HG03175 (cell line): ENCODE measurements at regions not wholly inside any gene's neighbourhood (a gene's known extent, or its start where the extent isn't known, plus 50 kb on each side); places are given as distances from the start of the nearest gene placed in this dataset.

Experiments
- ATAC-seq: cut with Tn5 transposase; IDR thresholded peaks from one replicate; pipeline ENCODE4 v1.9.1; 2021; ENCODE audit warnings: mild to moderate bottlenecking, moderate library complexity; ENCODE audit not compliant: unreplicated experiment

DNA sequence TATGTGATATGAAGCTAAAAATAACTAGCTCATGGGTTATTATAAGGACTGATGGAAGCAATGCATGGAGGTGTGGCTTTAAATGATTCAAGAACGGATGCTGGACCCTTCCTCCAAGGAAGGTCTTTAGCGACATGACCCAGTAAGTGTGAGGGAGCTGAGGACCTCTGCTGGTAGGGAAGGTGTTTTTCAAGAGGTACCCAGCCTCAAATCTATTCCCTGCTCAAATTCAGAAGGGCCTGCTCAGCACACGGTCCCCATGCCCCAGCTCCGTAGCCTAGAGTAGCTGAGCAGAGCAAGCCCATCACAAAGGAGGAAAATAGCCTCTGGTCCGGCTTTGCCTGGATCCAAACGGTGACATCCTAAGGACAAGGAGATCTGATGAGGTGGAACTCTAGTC is 266.2 kb upstream of the IGF1R start:
- no peak for ATAC-seq

DNA sequence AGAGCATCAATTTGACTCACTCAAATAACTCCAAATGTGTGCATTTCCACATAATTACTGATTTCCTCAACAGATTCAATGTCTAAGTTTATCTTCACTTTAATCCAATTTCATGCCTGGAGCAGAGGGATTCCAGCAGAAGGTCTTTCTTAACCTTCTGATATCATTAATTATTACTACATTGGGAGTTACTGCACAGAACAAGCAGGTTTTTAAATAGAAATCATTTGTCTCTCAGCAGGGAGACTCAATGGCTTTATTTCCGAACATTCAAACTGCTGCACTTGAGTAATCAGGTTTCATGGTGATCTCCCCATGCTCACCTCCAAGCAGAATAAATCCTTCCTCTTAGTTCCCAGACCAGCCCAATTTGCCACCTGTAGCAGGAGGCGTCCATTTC is 264.8 kb upstream of the IGF1R start:
- no peak for ATAC-seq

DNA sequence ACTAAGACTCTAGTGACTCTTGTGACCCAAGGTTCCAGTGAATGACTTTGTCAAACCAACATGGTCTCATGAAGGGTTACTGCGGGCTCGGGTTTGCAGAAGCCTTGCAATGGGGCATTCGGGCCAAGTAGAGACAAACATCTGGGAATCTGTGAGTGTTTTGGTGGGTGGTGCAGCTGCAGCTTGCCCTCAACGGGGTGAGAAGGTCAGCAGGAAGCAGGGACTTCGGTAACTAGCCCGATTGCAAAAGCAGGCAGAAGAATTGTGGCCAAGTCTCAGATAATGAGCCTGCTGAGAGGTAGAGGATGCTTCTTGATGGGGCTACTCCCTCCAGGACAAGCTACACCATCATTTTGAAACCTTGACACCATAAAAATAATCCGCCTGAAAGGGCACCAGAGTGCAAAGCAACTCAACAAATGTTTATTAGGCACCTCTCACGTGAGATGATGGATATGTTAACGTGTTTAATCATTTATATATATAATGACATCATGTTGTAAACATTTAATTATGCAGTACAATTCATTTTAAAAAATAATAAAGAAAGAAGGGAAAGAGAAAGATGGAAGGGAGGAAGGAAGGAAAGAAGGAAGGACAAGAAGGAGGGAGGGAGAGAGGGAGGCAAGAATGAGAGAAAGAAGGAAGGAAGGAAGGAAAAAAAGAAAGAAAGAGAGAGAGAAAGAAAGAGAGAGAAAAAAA is 263.9 kb upstream of the IGF1R start:
- ATAC-seq = no peak

DNA sequence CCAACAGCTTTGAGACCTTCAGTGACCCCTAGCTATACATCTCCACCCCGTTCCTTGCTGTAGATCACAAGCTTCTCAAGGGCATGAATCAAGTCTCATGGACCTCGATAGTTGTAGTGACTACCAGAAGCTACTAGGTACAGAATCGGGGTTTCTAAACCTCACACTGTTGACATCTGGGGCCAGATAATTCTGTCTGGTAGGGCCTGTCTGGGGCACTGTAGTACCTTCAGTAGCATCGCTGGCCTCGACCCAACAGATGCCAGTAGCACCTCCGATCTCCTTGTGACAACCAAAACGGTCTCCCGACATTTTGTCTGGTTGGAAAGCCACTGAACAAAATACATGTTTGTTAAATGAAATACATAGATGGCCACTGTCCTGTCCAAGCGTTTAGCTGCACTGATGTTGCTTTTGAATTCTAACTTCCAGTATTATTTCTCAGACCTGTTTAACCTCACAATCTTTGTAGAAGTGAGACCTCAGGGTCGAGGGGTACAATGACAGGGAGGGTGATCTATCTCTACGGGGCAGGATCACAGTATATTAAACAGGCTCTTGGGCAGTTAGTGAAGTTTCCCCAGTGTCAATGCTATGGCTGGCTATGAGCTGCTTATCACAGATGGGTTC is 262.5 kb upstream of the IGF1R start:
- no peak for ATAC-seq

DNA sequence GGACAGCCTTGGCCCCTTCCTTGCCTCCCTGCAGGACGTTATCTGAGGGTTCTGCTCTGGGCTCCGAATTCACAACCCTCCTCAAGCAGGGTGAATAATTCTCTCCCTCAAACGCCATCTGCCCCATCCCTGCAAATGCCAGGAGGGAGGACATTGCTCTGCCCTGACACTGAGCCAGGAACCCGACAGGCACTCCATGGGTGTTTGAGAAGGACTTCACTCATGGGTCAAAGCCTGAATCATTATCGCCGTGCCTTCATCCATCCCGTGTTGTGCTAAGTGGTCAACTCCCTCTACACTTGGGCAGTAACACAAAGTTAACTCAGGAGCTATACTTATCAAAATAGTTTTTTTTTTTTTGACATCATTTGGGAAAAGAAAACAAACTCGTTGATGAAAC is 261.8 kb upstream of the IGF1R start:
- no peak for ATAC-seq

DNA sequence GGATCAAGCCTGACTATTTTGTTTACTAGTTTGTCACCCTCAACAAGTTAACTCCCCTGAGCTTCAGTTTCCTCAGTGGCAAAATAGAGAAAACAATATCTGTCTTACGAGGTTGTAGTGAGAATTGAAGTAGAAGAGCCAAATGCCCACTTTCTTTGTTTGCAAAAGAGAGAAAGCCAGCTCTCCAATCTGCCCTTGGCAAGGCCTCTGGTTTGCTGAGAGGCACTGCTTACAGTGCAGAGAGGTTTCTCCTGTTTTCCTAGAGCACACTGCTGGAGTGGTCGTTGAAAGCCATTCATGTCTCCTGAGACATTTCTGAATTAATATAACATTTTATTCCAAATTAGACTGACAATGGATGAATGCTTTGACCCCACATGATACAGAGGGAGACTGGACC is 260.5 kb upstream of the IGF1R start:
- no peak for ATAC-seq

DNA sequence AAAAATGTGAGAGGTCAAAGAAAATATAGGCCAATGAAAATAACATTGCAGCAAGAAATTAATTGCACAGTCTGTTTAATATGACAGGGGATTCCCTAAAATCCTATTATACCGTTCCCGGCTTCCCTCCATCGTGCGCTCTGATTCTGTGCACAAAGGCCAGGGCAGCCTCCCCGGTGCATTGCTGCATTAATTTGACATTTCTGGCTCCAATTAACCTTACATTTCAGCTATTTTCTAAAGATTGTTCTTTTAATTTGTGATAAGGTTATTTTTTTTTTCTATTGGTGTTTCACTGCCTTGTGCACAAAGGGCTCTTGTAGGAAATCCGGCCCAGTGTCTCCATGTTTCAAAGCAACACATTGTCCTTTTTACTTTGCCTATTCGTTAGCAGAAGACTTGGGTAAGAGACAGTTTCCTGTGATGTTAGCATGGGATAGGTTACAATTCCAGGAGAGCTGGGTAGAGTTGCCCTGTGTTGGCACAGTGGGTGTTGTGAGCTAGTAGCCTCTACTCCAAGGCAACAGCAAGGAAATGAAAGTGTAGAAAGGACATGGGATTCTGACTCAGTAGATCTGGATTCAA is 257.3 kb upstream of the IGF1R start:
- ATAC-seq = no peak

DNA sequence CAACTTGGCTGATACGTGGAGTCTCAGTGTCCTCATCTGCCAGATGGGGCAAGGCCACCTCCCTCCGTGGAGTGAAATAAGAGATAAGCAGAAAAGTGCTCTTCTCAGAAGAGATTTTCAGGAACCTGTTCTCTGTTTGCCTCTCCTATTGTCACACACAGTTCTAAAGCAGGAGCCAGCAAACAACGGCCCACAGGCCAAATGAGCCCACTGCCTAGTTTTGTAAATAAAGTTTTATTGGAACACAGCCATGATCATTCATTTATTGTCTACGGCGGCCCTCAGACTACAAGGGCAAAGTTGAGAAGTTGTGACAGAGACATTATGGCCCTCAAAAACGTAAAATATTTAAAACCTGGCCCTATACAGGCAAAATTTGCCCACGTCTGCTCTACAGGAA is 256.8 kb upstream of the IGF1R start:
- ATAC-seq = no peak

DNA sequence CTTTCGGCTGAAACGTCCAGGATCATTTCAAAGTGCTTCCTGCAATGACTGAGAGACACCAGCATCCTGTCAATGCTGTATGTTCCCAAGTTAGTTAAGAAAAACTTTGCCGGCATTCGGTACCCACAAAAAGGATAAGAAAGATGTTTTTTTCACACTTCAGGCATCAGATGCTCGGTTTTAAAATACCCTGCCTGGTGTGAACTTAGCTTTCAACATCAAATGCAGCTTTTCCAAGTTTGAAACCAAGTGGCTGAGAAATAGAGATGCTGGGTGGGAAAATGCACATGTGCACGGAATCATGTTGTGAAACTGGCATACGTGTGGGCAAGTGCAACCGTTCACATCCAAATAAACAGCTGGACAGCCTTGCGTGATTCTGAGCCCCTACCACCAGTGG is 254.9 kb upstream of the IGF1R start:
- no peak for ATAC-seq

DNA sequence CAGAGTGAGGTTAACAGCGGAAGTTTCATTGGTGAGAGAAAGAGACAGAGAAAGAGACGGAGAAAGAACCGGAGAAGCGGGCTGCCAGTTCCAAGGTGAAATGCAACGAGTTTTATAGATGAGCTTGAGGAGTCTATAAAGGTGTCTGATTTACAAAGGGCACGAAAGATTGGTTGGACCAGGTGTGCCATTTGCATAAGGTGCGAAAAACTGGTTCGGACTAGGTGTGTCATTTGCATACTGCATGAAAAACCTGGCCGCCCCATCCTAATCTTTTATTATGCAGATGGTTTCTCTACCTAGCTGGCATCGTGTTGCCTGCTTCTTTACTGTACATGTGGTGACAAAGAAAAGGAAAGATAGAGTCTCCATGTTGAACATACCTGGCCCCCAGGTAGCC is 253.8 kb upstream of the IGF1R start:
- ATAC-seq = no peak

DNA sequence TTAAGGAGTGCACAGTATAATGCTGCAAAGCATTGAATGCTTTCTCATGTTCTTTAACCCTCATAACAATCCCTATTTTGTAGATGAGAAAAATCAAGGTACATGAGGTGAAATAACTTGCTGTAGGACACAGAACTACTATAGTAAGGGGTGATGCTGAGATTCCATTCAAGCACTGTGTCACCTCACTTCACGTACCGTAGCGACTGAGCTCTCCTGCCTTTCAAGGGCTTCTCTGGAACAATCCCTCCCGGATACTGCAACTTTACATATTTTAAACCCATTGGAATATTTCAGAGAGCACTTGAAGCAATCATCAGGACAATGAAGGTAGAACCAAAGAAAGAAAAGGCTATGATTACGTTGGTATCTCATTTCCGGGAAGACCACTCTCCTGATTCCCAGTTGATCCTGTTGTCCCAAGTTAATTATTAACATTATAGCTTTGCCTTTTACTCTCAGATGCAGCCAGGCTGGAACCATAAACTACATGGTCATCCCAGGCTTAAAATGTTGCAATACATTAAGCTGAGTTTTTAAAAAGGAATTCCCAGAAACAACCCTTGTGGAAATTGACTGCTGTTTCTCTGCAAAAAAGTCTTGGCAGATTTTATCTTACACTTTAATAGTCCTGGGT is 252.2 kb upstream of the IGF1R start:
- ATAC-seq = no peak

DNA sequence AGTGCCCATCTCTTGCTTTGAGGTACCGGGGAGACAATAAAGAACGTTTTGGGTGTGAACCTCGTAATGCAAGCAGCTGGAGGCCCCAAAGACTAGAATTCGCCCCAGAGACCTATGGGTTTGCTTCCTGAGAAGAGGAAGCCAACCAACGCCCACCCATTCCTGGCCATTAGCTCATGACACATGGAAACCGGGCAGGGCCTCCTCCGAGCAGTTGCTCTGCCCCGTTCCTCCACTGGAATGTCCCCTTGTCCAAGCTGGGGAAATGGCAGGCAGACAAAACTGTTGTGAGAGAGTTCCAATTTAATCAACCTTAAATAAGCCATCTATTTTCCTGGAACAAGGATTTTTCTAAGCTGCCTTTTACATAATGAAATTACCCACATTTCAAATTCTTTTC is 250.9 kb upstream of the IGF1R start:
- ATAC-seq = no peak

DNA sequence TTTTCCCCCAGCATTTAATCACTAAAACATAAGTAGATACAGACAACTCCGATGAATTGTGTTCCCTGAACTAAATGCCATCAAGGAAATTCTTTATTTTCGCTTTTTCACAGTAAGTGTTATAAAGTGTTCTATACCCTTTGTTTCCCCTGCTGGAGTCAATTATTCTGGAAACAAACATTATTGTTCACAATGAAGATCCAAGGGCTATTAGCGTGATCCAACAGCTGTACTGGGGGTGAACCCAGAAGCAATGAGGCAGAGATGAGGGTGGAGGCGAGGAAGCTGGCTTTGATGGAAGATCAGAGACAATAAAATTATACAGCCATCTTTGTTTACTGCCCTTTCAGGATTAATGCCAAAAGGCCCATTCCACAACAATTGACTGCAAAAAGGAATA is 250.3 kb upstream of the IGF1R start:
- ATAC-seq = no peak

DNA sequence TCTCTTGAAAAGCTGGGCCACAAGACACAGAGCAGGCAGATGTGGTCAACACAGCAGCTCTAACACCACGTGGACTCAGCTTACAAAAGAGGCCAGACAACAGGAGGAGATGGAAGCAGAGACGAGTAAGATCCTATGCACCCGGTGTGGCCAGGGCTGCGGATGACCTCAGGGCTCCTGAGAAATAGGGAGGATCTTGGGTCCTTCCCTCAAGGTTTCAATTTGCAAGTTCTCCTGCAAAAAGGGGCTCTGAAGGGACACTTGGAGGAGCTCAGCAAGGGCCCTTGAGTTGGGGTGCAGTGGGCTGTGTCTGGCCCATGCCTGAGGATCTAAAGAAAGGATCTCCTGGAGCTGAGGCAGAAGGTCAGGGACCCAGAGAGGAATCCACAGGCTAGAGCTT is 249.5 kb upstream of the IGF1R start:
- ATAC-seq = no peak

DNA sequence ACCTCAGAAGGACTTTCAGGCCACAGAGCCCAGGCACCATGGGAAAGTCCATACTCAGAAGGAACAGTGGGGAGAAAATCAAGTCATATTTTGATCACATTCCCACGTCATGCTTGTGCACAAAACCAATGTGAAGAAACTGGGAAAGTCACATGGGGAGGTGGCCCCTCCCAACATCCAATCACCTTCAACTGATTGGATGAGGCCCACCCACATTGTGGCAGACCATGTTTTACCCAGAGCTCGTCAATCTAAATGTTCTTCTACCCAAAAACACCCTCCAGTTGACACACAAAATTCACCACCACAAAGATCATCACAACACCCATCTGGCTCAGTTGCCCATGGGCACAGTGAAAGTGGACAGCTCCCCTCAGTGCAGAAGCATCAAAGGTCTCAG is 248.2 kb upstream of the IGF1R start:
- ATAC-seq = no peak

DNA sequence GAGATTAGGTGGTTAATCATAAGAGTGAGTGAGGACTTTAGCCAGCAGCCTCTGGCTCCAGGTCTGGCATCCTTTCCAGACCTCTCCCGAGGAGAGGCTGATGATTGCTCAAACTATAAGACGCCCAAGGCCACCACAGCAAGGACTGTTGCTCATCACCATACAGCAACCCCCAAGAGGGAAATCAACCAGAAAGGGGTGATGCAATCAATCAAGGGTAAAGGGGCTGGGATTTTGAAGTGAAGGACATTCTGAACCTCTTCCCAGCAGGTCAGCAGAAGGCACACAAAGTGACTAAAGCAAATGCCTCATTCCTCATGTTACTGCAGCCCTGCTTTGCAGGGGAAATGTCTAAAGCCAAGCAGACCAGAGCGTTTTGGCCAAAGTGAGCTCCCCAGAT is 247.3 kb upstream of the IGF1R start:
- no peak for ATAC-seq

DNA sequence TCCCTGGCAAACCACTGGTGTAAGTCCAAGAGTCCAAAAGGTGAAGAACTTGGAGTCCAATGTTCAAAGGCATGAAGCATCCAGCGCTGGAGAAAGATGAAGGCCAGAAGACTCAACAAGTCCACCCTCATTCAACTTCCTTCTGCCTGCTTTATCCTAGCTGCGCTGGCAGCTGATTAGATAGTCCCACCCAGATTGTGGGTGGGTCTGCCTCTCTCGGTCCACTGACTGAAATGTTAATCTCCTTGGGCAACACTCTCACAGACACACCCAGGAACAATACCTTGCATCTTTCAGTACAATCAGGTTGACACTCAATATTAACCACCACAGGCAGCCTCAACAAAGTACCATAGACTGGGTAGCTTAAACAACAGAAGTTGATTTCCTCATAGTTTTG is 245.9 kb upstream of the IGF1R start:
- no peak for ATAC-seq

DNA sequence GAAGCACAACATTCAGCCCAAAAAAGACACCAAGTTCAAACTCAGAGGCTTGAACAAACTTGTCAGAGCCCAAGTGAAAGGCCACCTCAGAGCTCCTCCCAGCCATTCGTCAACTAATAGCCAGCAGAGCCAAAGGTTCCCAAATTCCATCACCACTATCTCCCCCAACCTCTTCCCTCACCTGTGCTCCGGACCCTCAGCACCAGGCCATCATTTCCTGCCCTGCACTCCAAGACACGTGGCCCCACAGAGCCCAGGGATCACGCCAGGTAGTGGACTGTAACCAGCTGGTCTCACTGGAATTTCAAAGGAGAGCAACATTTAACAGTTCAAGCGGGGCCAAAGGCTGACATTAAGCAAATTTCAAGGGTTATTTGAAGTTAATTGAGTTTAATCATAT is 245.2 kb upstream of the IGF1R start:
- no peak for ATAC-seq

DNA sequence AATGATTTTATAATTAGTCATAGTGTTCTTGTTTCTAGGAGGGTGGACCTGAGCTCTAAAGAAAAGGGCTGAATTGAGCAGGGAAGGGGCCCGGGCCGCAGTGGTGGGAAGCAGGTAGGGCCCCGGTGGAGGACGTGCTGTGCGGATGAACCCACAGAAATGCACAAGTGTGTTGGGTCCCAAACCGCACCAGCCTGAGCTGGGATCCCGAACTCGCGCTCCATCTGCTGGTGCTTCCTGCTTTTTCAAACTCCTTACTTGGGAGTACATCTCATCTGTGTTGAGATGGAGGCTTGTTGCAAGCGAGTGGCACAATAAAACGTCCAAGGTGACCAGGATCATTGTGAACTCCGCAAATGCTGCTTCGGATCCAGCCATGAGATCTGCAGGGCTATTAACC is 244.8 kb upstream of the IGF1R start:
- ATAC-seq = no peak

DNA sequence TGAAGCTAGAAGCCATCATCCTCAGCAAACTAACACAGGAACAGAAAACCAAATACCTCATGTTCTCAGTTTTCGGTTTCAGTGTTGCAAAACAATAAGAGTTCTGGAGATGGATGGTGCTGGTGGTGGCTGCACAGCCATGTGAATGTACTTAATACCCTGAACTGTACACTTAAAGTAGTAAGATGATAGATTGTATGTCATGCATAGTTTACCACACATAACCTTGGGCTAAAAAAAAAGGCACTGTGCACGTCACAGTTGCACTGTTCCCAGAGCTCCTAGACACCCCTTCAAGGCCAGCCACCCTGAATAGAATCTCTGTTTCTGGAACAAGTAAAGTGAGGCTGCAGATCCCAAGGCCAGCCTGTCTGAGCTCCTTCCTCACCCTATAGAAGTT is 243.3 kb upstream of the IGF1R start:
- ATAC-seq = no peak

DNA sequence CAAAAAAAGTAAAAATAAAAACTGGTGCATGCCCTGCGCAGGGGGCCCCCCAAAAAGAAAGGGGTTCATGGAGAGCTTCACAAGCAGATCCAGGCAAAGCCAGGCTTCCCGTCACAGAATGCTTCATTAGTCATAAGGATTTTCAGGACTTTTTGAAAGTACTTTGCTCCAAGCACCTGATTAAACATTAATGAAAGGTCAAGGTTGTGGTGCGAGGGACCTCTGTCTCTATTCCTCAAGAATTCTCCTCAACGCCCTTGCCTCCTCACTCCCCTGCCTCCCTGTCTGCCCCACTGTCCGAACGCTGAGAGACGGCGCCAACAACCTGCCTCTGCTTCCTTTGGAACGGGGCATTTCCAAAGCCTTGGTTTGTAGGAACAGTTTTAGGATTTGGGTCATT is 240.1 kb upstream of the IGF1R start:
- no peak for ATAC-seq

DNA sequence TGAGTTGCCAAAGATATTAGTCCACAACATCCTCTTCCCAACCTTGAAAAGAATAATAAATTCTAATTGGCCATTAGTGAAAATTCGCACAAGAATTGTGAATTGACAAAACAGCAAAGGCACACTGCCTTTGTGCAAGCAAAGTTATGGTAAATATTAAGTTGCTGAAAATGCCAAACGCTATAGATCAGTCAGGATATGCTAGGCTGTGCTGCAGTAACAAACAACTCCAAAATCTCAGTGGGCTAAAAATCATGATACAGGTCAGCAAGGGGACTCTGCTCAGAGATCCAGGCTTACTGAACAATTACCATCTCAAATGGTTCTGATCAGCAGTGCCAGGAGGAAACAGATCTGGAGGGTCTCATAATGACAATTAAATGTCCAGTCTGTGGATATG is 238.0 kb upstream of the IGF1R start:
- no peak for ATAC-seq
